GM18517 (cell line): ENCODE measurements at regions not wholly inside any gene's neighbourhood (a gene's known extent, or its start where the extent isn't known, plus 50 kb on each side); places are given as distances from the start of the nearest gene placed in this dataset.
"Not testable (repeated sequence)": the region's sequence is repeated elsewhere in the genome, so short reads cannot be mapped to it uniquely, and the experiment has no call there.

Experiments
- ATAC-seq: cut with Tn5 transposase; IDR thresholded peaks from one replicate; pipeline ENCODE4 v1.9.1; 2021; ENCODE audit warnings: mild to moderate bottlenecking, moderate library complexity; ENCODE audit not compliant: unreplicated experiment

GRCh38 chr11:116667318-116667717, 105.5 kb downstream of the BUD13 start:
- not testable (repeated sequence) for ATAC-seq

GRCh38 chr11:116666673-116667249, 106.0 kb downstream of the BUD13 start:
- not testable (repeated sequence) for ATAC-seq

GRCh38 chr11:116665523-116665922, 107.3 kb downstream of the BUD13 start:
- no peak for ATAC-seq

- ATAC-seq = no peak
These were observed 111.7 kb downstream of the BUD13 start for GRCh38 chr11:116661056-116661455.

GRCh38 chr11:116660011-116660410, 112.8 kb downstream of the BUD13 start:
- no peak for ATAC-seq

- no peak for ATAC-seq
These were observed 113.8 kb downstream of the BUD13 start for GRCh38 chr11:116658876-116659535.

GRCh38 chr11:116657842-116658825, 114.7 kb downstream of the BUD13 start:
- ATAC-seq = no peak

- no peak for ATAC-seq
These were observed 116.8 kb downstream of the BUD13 start for GRCh38 chr11:116656011-116656410.

GRCh38 chr11:116654526-116654925, 118.3 kb downstream of the BUD13 start:
- no peak for ATAC-seq

GRCh38 chr11:116653206-116653605, 119.6 kb downstream of the BUD13 start:
- no peak for ATAC-seq

- ATAC-seq = no peak
These were observed 121.0 kb downstream of the BUD13 start for GRCh38 chr11:116651737-116652237.

GRCh38 chr11:116651098-116651736, 121.6 kb downstream of the BUD13 start:
- no peak for ATAC-seq

- no peak for ATAC-seq
These were observed 122.7 kb downstream of the BUD13 start for GRCh38 chr11:116650052-116650451.

GRCh38 chr11:116649268-116649667, 123.5 kb downstream of the BUD13 start:
- no peak for ATAC-seq

- no peak for ATAC-seq
These were observed 124.3 kb downstream of the BUD13 start for GRCh38 chr11:116648247-116649174.

GRCh38 chr11:116647305-116648080, 125.3 kb downstream of the BUD13 start:
- ATAC-seq = no peak

- ATAC-seq = no peak
These were observed 126.6 kb downstream of the BUD13 start for GRCh38 chr11:116646191-116646590.

- ATAC-seq = no peak
These were observed 127.9 kb downstream of the BUD13 start for GRCh38 chr11:116644941-116645305.
